IMR-90 (cell line): ENCODE measurements at regions not wholly inside any gene's neighbourhood (a gene's known extent, or its start where the extent isn't known, plus 50 kb on each side); places are given as distances from the start of the nearest gene placed in this dataset.

Experiments used
- BHLHE40 ChIP-seq: fragments of 150-350 bp; IDR thresholded peaks from 2 replicates; pipeline ENCODE4 v1.6.1; 2016; ENCODE audit warnings: mild to moderate bottlenecking, low read depth, low read length
- CEBPB ChIP-seq: IDR thresholded peaks from 2 replicates; pipeline ENCODE4 v1.6.1; 2012; ENCODE audit warnings: low read depth, low read length, improper control_type of control experiment
- ELK1 ChIP-seq: fragments of 150-350 bp; IDR thresholded peaks from 2 replicates; pipeline ENCODE4 v1.6.1; 2016; ENCODE audit warnings: low read depth, mild to moderate bottlenecking, low read length, moderate library complexity, borderline replicate concordance
- MAFK ChIP-seq: IDR thresholded peaks from 2 replicates; pipeline ENCODE4 v1.6.1; 2012; ENCODE audit warnings: low read depth, low read length, improper control_type of control experiment
- MAZ ChIP-seq: IDR thresholded peaks from 2 replicates; pipeline ENCODE4 v1.6.1; 2012; ENCODE audit warnings: low read depth, mild to moderate bottlenecking, low read length, improper control_type of control experiment, moderate library complexity, borderline replicate concordance
- MXI1 ChIP-seq: IDR thresholded peaks from 2 replicates; pipeline ENCODE4 v1.6.1; 2012; ENCODE audit warnings: low read depth, mild to moderate bottlenecking, low read length, moderate library complexity, borderline replicate concordance
- POLR2A ChIP-seq: IDR thresholded peaks from 2 replicates; pipeline ENCODE4 v1.6.1; 2012; ENCODE audit warnings: mild to moderate bottlenecking, low read depth, low read length
- RAD21 ChIP-seq: IDR thresholded peaks from 2 replicates; pipeline ENCODE4 v1.6.1; 2012; ENCODE audit warnings: low read length, improper control_type of control experiment
- RFX5 ChIP-seq: IDR thresholded peaks from 2 replicates; pipeline ENCODE4 v1.8.0; 2012; ENCODE audit warnings: low read depth, mild to moderate bottlenecking, low read length, moderate library complexity
- SMC3 ChIP-seq: fragments of 150-350 bp; IDR thresholded peaks from 2 replicates; pipeline ENCODE4 v1.6.1; 2016; ENCODE audit warnings: low read depth, mild to moderate bottlenecking, antibody characterized with exemption, low read length, moderate library complexity
- USF2 ChIP-seq: fragments of 150-350 bp; IDR thresholded peaks from 2 replicates; pipeline ENCODE4 v1.6.1; 2017; ENCODE audit warnings: mild to moderate bottlenecking, antibody characterized with exemption, low read length, low read depth
- TF ChIP-seq, protein P1 (sequence below): conservative IDR thresholded peaks from 2 replicates; pipeline ENCODE4 v1.5.1; 2012; ENCODE audit warnings: mild to moderate bottlenecking, low read depth, low read length, improper control_type of control experiment

GRCh38 chr4:31080887-31081286, 360.7 kb downstream of the PCDH7 start:
- TF ChIP-seq, protein P1, sequence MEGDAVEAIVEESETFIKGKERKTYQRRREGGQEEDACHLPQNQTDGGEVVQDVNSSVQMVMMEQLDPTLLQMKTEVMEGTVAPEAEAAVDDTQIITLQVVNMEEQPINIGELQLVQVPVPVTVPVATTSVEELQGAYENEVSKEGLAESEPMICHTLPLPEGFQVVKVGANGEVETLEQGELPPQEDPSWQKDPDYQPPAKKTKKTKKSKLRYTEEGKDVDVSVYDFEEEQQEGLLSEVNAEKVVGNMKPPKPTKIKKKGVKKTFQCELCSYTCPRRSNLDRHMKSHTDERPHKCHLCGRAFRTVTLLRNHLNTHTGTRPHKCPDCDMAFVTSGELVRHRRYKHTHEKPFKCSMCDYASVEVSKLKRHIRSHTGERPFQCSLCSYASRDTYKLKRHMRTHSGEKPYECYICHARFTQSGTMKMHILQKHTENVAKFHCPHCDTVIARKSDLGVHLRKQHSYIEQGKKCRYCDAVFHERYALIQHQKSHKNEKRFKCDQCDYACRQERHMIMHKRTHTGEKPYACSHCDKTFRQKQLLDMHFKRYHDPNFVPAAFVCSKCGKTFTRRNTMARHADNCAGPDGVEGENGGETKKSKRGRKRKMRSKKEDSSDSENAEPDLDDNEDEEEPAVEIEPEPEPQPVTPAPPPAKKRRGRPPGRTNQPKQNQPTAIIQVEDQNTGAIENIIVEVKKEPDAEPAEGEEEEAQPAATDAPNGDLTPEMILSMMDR, result no peak
- TF ChIP-seq POLR2A, result no peak
- TF ChIP-seq CEBPB, result no peak
- TF ChIP-seq RAD21, result no peak
- no peak for TF ChIP-seq MXI1
- TF ChIP-seq SMC3, result no peak
- no peak for TF ChIP-seq MAZ
- TF ChIP-seq ELK1, result no peak
- no peak for TF ChIP-seq MAFK
- no peak for TF ChIP-seq BHLHE40
- TF ChIP-seq RFX5, result no peak
- no peak for TF ChIP-seq USF2
